DND-41 (cell line): ENCODE measurements at regions not wholly inside any gene's neighbourhood (a gene's known extent, or its start where the extent isn't known, plus 50 kb on each side); places are given as distances from the start of the nearest gene placed in this dataset.

ENCODE experiments used
- EZH2 ChIP-seq: IDR thresholded peaks from 3 replicates; pipeline ENCODE4 v1.6.1; 2012; ENCODE audit warnings: borderline replicate concordance, low read depth, mild to moderate bottlenecking, moderate library complexity, low read length, inconsistent platforms; ENCODE audit not compliant: severe bottlenecking
- TF ChIP-seq, protein P1 (sequence below): IDR thresholded peaks from 2 replicates; pipeline ENCODE4 v1.5.1; 2012; ENCODE audit warnings: borderline replicate concordance, low read length, moderate library complexity, mild to moderate bottlenecking; ENCODE audit not compliant: poor library complexity, severe bottlenecking; ENCODE audit errors: extremely low read depth

DNA sequence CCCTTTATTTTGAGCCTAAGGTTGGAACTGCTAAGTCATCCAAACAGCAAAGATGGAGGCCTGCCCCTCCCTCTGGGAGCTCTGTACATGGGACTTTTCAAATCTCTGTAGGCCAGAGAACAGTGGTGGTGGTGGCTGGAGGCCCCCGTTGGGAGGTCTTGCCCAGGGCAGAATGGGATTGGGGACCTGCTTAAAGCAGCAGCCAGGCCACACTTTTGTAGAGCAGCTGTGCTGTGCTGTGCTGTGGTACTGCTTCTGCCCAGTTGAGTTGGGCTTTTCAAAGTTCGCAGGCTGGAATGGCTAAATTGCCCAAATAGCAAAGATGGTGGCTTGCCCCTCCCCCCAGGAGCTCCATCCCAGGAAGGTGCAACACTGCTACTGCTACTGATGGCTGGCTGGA, 147.5 kb upstream of the TACR3 start:
- TF ChIP-seq, protein P1, sequence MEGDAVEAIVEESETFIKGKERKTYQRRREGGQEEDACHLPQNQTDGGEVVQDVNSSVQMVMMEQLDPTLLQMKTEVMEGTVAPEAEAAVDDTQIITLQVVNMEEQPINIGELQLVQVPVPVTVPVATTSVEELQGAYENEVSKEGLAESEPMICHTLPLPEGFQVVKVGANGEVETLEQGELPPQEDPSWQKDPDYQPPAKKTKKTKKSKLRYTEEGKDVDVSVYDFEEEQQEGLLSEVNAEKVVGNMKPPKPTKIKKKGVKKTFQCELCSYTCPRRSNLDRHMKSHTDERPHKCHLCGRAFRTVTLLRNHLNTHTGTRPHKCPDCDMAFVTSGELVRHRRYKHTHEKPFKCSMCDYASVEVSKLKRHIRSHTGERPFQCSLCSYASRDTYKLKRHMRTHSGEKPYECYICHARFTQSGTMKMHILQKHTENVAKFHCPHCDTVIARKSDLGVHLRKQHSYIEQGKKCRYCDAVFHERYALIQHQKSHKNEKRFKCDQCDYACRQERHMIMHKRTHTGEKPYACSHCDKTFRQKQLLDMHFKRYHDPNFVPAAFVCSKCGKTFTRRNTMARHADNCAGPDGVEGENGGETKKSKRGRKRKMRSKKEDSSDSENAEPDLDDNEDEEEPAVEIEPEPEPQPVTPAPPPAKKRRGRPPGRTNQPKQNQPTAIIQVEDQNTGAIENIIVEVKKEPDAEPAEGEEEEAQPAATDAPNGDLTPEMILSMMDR, result no peak
- TF ChIP-seq EZH2, result no peak
